GM21381 (cell line): ENCODE measurements at regions not wholly inside any gene's neighbourhood (a gene's known extent, or its start where the extent isn't known, plus 50 kb on each side); places are given as distances from the start of the nearest gene placed in this dataset.
A peak's percentile ranks its signal among the peaks of the same experiment; 100 is the strongest.

ENCODE experiments used
- ATAC-seq: cut with Tn5 transposase; IDR thresholded peaks from one replicate; pipeline ENCODE4 v1.9.1; 2021; ENCODE audit warnings: mild to moderate bottlenecking, moderate library complexity; ENCODE audit not compliant: unreplicated experiment

- ATAC-seq: no peak
These were observed 248.9 kb upstream of the UGT8 start for GRCh38 chr4:114349543-114350175.

- no peak for ATAC-seq
These were observed 239.7 kb upstream of the UGT8 start for GRCh38 chr4:114358901-114359300.

GRCh38 chr4:114361249-114361648 lies 237.4 kb upstream of the UGT8 start:
- no peak for ATAC-seq

GRCh38 chr4:114364857-114365256 lies 233.8 kb upstream of the UGT8 start:
- ATAC-seq: no peak

- ATAC-seq: no peak
These were observed 233.0 kb upstream of the UGT8 start for GRCh38 chr4:114365591-114365990.

- no peak for ATAC-seq
These were observed 232.2 kb upstream of the UGT8 start for GRCh38 chr4:114366368-114366767.

GRCh38 chr4:114368751-114369150 lies 229.9 kb upstream of the UGT8 start:
- ATAC-seq: no peak

- ATAC-seq: no peak
These were observed 225.1 kb upstream of the UGT8 start for GRCh38 chr4:114373508-114373907.

GRCh38 chr4:114378305-114378903 lies 220.2 kb upstream of the UGT8 start:
- ATAC-seq: no peak

- ATAC-seq: no peak
These were observed 215.5 kb upstream of the UGT8 start for GRCh38 chr4:114383067-114383466.

GRCh38 chr4:114383721-114384120 lies 214.9 kb upstream of the UGT8 start:
- ATAC-seq: no peak

GRCh38 chr4:114384629-114385028 lies 214.0 kb upstream of the UGT8 start:
- ATAC-seq: no peak

- ATAC-seq: no peak
These were observed 213.2 kb upstream of the UGT8 start for GRCh38 chr4:114385195-114385985.

GRCh38 chr4:114386637-114387233 lies 211.9 kb upstream of the UGT8 start:
- peak; percentile 42 for ATAC-seq

- no peak for ATAC-seq
These were observed 209.4 kb upstream of the UGT8 start for GRCh38 chr4:114389070-114389685.

GRCh38 chr4:114393295-114394038 lies 205.1 kb upstream of the UGT8 start:
- no peak for ATAC-seq

- no peak for ATAC-seq
These were observed 201.8 kb upstream of the UGT8 start for GRCh38 chr4:114396808-114397207.

GRCh38 chr4:114398410-114398809 lies 200.2 kb upstream of the UGT8 start:
- no peak for ATAC-seq

GRCh38 chr4:114399105-114399504 lies 199.5 kb upstream of the UGT8 start:
- no peak for ATAC-seq

- no peak for ATAC-seq
These were observed 198.1 kb upstream of the UGT8 start for GRCh38 chr4:114400531-114400930.

GRCh38 chr4:114401483-114401882 lies 197.1 kb upstream of the UGT8 start:
- no peak for ATAC-seq
